GM12878 (cell line): ENCODE measurements at regions not wholly inside any gene's neighbourhood (a gene's known extent, or its start where the extent isn't known, plus 50 kb on each side); places are given as distances from the start of the nearest gene placed in this dataset.

Experiments used
- ASH2L ChIP-seq: fragments of 300-600, 200-600 bp; sonication (generic); IDR thresholded peaks from 2 replicates; pipeline ENCODE4 v1.6.1; 2017; ENCODE audit warnings: low read depth, mild to moderate bottlenecking, borderline replicate concordance
- CHD2 ChIP-seq: IDR thresholded peaks from 2 replicates; pipeline ENCODE4 v1.6.1; 2011; ENCODE audit warnings: low read depth, low read length, improper control_type of control experiment, borderline replicate concordance
- HDAC6 ChIP-seq: fragments of 200-600 bp; sonication (generic); IDR thresholded peaks from one replicate; pipeline ENCODE4 v1.8.0; 2017; ENCODE audit warnings: antibody characterized with exemption; ENCODE audit not compliant: unreplicated experiment
- MYB ChIP-seq: fragments of 150-350 bp; IDR thresholded peaks from 2 replicates; pipeline ENCODE4 v1.6.1; 2014; ENCODE audit warnings: mild to moderate bottlenecking, low read depth, low read length, borderline replicate concordance
- RFX5 ChIP-seq: IDR thresholded peaks from 2 replicates; pipeline ENCODE4 v1.6.1; 2011; ENCODE audit warnings: low read depth, low read length, improper control_type of control experiment
- SPI1 ChIP-seq: IDR thresholded peaks from 2 replicates; pipeline ENCODE4 v1.6.1; 2011; ENCODE audit warnings: low read depth, mild to moderate bottlenecking, low read length, moderate library complexity, borderline replicate concordance; ENCODE audit not compliant: insufficient read depth
- TF ChIP-seq, protein P1 (sequence below): IDR thresholded peaks from 2 replicates; pipeline ENCODE4 v1.6.1; 2012; ENCODE audit warnings: mild to moderate bottlenecking, low read depth, low read length
- TF ChIP-seq, protein P2 (sequence below): IDR thresholded peaks from 2 replicates; pipeline ENCODE4 v1.6.1; 2011; ENCODE audit warnings: borderline replicate concordance, low read depth, mild to moderate bottlenecking, moderate library complexity, low read length; ENCODE audit not compliant: insufficient read depth, poor library complexity, severe bottlenecking
- TF ChIP-seq, protein P3 (sequence below): fragments of 450-650 bp; IDR thresholded peaks from 2 replicates; pipeline ENCODE4 v1.6.1; 2016; ENCODE audit warnings: mild to moderate bottlenecking

DNA sequence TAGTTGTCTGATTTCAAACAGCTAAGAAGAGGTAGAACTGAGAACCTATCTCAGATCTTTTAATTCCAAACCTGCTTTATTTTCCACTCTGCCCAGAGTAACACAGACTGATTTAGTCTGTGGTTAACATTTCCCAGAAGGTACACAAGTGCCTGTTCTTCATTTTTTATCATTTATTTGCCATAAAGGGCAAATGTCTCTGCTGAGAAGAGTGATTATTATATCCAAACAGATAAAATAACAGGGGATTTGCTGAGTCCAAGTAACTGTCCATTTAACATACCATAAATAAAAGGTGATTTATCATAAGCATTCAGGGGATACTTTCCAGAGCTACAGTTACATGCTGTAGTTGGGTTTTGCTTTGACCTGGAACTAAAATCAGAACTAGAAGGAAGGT, 617.7 kb downstream of the MBD2 start (continued):
- TF ChIP-seq, protein P1, sequence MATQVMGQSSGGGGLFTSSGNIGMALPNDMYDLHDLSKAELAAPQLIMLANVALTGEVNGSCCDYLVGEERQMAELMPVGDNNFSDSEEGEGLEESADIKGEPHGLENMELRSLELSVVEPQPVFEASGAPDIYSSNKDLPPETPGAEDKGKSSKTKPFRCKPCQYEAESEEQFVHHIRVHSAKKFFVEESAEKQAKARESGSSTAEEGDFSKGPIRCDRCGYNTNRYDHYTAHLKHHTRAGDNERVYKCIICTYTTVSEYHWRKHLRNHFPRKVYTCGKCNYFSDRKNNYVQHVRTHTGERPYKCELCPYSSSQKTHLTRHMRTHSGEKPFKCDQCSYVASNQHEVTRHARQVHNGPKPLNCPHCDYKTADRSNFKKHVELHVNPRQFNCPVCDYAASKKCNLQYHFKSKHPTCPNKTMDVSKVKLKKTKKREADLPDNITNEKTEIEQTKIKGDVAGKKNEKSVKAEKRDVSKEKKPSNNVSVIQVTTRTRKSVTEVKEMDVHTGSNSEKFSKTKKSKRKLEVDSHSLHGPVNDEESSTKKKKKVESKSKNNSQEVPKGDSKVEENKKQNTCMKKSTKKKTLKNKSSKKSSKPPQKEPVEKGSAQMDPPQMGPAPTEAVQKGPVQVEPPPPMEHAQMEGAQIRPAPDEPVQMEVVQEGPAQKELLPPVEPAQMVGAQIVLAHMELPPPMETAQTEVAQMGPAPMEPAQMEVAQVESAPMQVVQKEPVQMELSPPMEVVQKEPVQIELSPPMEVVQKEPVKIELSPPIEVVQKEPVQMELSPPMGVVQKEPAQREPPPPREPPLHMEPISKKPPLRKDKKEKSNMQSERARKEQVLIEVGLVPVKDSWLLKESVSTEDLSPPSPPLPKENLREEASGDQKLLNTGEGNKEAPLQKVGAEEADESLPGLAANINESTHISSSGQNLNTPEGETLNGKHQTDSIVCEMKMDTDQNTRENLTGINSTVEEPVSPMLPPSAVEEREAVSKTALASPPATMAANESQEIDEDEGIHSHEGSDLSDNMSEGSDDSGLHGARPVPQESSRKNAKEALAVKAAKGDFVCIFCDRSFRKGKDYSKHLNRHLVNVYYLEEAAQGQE: no peak
- TF ChIP-seq ASH2L (no peak), MYB (no peak), RFX5 (no peak), SPI1 (no peak), HDAC6 (no peak), CHD2 (no peak)
- TF ChIP-seq, protein P2, sequence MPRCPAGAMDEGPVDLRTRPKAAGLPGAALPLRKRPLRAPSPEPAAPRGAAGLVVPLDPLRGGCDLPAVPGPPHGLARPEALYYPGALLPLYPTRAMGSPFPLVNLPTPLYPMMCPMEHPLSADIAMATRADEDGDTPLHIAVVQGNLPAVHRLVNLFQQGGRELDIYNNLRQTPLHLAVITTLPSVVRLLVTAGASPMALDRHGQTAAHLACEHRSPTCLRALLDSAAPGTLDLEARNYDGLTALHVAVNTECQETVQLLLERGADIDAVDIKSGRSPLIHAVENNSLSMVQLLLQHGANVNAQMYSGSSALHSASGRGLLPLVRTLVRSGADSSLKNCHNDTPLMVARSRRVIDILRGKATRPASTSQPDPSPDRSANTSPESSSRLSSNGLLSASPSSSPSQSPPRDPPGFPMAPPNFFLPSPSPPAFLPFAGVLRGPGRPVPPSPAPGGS: no peak
- TF ChIP-seq, protein P3, sequence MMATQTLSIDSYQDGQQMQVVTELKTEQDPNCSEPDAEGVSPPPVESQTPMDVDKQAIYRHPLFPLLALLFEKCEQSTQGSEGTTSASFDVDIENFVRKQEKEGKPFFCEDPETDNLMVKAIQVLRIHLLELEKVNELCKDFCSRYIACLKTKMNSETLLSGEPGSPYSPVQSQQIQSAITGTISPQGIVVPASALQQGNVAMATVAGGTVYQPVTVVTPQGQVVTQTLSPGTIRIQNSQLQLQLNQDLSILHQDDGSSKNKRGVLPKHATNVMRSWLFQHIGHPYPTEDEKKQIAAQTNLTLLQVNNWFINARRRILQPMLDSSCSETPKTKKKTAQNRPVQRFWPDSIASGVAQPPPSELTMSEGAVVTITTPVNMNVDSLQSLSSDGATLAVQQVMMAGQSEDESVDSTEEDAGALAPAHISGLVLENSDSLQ: no peak
